CD14-positive monocyte (primary cell): ENCODE measurements at regions not wholly inside any gene's neighbourhood (a gene's known extent, or its start where the extent isn't known, plus 50 kb on each side); places are given as distances from the start of the nearest gene placed in this dataset.

Experiments
- DNase-seq, 3 donors: peaks; one replicate each; pipeline ENCODE4 v3.0.0-alpha.2; 2011 to 2022
- H2AFZ ChIP-seq: 2 replicates; pipeline ENCODE4 v1.6.0; 2012; ENCODE audit warnings: mild to moderate bottlenecking, low read depth, low read length, inconsistent platforms; ENCODE audit not compliant: insufficient read depth, poor library complexity, severe bottlenecking
- H3K27ac ChIP-seq, 2 donors: 1 replicate in 1 of 2; 2 replicates in 1 of 2; pipeline ENCODE4 v1.5.1; 2012 to 2013; ENCODE audit warnings: low read length in 2 of 2, control low read depth in 1 of 2, inconsistent platforms in 1 of 2, low read depth in 1 of 2, mild to moderate bottlenecking in 1 of 2
- H3K27me3 ChIP-seq, 2 donors: one replicate each; pipeline versions ENCODE4 v1.6.0 to v1.6.1; 2011 to 2013; ENCODE audit warnings: low read length in 2 of 2; ENCODE audit not compliant: control insufficient read depth in 2 of 2, insufficient read depth in 2 of 2
- H3K36me3 ChIP-seq, 2 donors: replicated peaks in 1 of 2; 1 replicate in 1 of 2; 2 replicates in 1 of 2; pipeline versions ENCODE4 v1.5.1 to v1.6.1; 2012 to 2013; ENCODE audit warnings: low read length in 2 of 2, control low read depth in 1 of 2, inconsistent platforms in 1 of 2, mild to moderate bottlenecking in 1 of 2; ENCODE audit not compliant: insufficient read depth in 2 of 2, control insufficient read depth in 1 of 2
- H3K4me1 ChIP-seq, 2 donors: 1 replicate in 1 of 2; 2 replicates in 1 of 2; pipeline versions ENCODE4 v1.5.1 to v1.6.1; 2012 to 2013; ENCODE audit warnings: low read length in 2 of 2, control low read depth in 1 of 2, inconsistent platforms in 1 of 2, mild to moderate bottlenecking in 1 of 2, moderate library complexity in 1 of 2; ENCODE audit not compliant: insufficient read depth in 2 of 2, control insufficient read depth in 1 of 2
- H3K4me2 ChIP-seq: replicated peaks from 2 replicates; pipeline ENCODE3; 2012; ENCODE audit warnings: low read length, moderate library complexity, mild to moderate bottlenecking; ENCODE audit not compliant: poor library complexity, severe bottlenecking; ENCODE audit errors: extremely low read depth
- H3K4me3 ChIP-seq, 3 experiments: fragments of 200-600 bp in 1 of 3; sonication (generic) in 1 of 3; replicated peaks in 1 of 3; 1 replicate in 2 of 3; 2 replicates in 1 of 3; pipeline ENCODE4 v1.5.1; 2011 to 2013; ENCODE audit warnings: low read length in 3 of 3, mild to moderate bottlenecking in 3 of 3, control low read depth in 2 of 3, low read depth in 2 of 3, inconsistent platforms in 1 of 3, moderate library complexity in 1 of 3
- H3K79me2 ChIP-seq: 2 replicates; pipeline ENCODE4 v1.6.0; 2012; ENCODE audit warnings: mild to moderate bottlenecking, control low read depth, inconsistent platforms, low read length, moderate library complexity; ENCODE audit not compliant: insufficient read depth
- H3K9ac ChIP-seq: 2 replicates; pipeline ENCODE4 v1.6.0; 2017; ENCODE audit warnings: low read length, mild to moderate bottlenecking; ENCODE audit not compliant: insufficient read depth, poor library complexity, severe bottlenecking
- H3K9me3 ChIP-seq, 2 donors: replicated peaks in 1 of 2; 1 replicate in 1 of 2; 2 replicates in 1 of 2; pipeline versions ENCODE4 v1.5.1 to v1.6.1; 2012 to 2013; ENCODE audit warnings: low read length in 2 of 2, control low read depth in 1 of 2; ENCODE audit not compliant: control insufficient read depth in 1 of 2, insufficient read depth in 1 of 2
- H4K20me1 ChIP-seq: 2 replicates; pipeline ENCODE4 v1.6.0; 2012; ENCODE audit warnings: mild to moderate bottlenecking, low read length, control low read depth, moderate library complexity; ENCODE audit not compliant: insufficient read depth
- H3K27ac Mint-ChIP-seq, 7 donors: one replicate each; pipeline ENCODE4 v1.8.0; 2020; ENCODE audit warnings: mild to moderate bottlenecking in 7 of 7, mixed read lengths in 7 of 7, moderate library complexity in 6 of 7, inconsistent platforms in 2 of 7
- H3K27me3 Mint-ChIP-seq, 3 donors: one replicate each; pipeline ENCODE4 v1.8.0; 2021 to 2022; ENCODE audit warnings: low read depth in 3 of 3, mild to moderate bottlenecking in 3 of 3, mixed read lengths in 3 of 3, moderate library complexity in 3 of 3, inconsistent platforms in 1 of 3
- H3K36me3 Mint-ChIP-seq, 2 donors: one replicate each; pipeline ENCODE4 v1.8.0; 2020; ENCODE audit warnings: mixed read lengths in 2 of 2, inconsistent platforms in 1 of 2, mild to moderate bottlenecking in 1 of 2
- H3K4me1 Mint-ChIP-seq: one replicate; pipeline ENCODE4 v1.8.0; 2020; ENCODE audit warnings: mild to moderate bottlenecking, mixed read lengths
- H3K4me3 Mint-ChIP-seq, 2 donors: one replicate each; pipeline ENCODE4 v1.8.0; 2020; ENCODE audit warnings: mild to moderate bottlenecking in 2 of 2, mixed read lengths in 2 of 2, moderate library complexity in 1 of 2
- H3K9me3 Mint-ChIP-seq, 7 donors: one replicate each; pipeline ENCODE4 v1.8.0; 2020 to 2022; ENCODE audit warnings: mixed read lengths in 7 of 7, mild to moderate bottlenecking in 6 of 7, moderate library complexity in 6 of 7, inconsistent platforms in 2 of 7
- WGBS: methylation state at CpG from one replicate; pipeline ENCODE4 v1.1.5; 2013; ENCODE audit warnings: missing lambda C conversion rate; ENCODE audit not compliant: insufficient coverage; 5-methylcytosine and 5-hydroxymethylcytosine counted together
- intact Hi-C, 2 donors: fragments of 100-400 bp; cut with micrococcal nuclease; formaldehyde crosslinking; loops; one replicate each; pipeline versions ENCODE4 v1.15.0 to v1.15.1; 2023
- TF ChIP-seq, protein P1 (sequence below): fragments of 200-600 bp; IDR thresholded peaks from one replicate; pipeline ENCODE4 v1.8.0; 2022; ENCODE audit warnings: antibody characterized with exemption, mild to moderate bottlenecking

DNA sequence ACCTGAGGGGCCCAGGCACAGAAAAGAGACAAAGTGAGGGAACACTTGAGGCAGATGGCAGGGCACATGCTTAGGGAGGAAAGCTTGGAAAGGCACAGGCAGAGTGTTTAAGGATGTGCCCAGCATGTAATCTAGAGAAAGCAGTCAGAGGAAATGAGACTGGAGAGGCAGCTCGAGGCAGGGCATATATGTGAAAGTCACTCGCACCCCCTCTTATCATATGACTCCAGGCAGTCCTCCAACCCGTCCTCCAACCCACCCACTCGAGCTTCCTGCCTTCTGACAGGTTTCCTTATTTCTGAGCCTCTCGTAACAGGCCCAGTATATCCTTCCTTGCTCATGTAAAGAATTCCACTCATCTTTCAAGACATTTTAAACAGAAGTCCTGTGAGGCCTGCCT lies 294.0 kb downstream of the SOX2 start:
- Mint-ChIP-seq H3K4me3 (no peak overlapping the region), H3K36me3 (no peaks in the 10 kb centered on the region), H3K27ac (no peak overlapping the region), H3K4me1 (no peaks in the 10 kb centered on the region), H3K27me3 (no peaks in the 10 kb centered on the region), H3K9me3 (peaks cover 0 to 6% (median 3%) of the 10 kb centered on the region in 7 donors)
- TF ChIP-seq, protein P1, sequence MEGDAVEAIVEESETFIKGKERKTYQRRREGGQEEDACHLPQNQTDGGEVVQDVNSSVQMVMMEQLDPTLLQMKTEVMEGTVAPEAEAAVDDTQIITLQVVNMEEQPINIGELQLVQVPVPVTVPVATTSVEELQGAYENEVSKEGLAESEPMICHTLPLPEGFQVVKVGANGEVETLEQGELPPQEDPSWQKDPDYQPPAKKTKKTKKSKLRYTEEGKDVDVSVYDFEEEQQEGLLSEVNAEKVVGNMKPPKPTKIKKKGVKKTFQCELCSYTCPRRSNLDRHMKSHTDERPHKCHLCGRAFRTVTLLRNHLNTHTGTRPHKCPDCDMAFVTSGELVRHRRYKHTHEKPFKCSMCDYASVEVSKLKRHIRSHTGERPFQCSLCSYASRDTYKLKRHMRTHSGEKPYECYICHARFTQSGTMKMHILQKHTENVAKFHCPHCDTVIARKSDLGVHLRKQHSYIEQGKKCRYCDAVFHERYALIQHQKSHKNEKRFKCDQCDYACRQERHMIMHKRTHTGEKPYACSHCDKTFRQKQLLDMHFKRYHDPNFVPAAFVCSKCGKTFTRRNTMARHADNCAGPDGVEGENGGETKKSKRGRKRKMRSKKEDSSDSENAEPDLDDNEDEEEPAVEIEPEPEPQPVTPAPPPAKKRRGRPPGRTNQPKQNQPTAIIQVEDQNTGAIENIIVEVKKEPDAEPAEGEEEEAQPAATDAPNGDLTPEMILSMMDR: no peak
- H2AFZ ChIP-seq: no peak overlapping the region
- peaks cover 0 to 5% of the 10 kb centered on the region in 2 donors for H3K9me3 ChIP-seq
- no peak overlapping the region for H3K27ac ChIP-seq
- no peaks in the 10 kb centered on the region for H3K4me1 ChIP-seq
- H3K9ac ChIP-seq: no peak overlapping the region
- no peaks in the 10 kb centered on the region for H4K20me1 ChIP-seq
- no peaks in the 10 kb centered on the region for H3K79me2 ChIP-seq
- intact Hi-C loops: no loop called here
- no peak overlapping the region for H3K4me3 ChIP-seq
- H3K36me3 ChIP-seq: no peaks in the 10 kb centered on the region
- no peak overlapping the region for H3K4me2 ChIP-seq
- DNase-seq: no peak
- 4% methylated on average over 5 of the region's 5 CpGs for WGBS
- H3K27me3 ChIP-seq: no peaks in the 10 kb centered on the region

DNA sequence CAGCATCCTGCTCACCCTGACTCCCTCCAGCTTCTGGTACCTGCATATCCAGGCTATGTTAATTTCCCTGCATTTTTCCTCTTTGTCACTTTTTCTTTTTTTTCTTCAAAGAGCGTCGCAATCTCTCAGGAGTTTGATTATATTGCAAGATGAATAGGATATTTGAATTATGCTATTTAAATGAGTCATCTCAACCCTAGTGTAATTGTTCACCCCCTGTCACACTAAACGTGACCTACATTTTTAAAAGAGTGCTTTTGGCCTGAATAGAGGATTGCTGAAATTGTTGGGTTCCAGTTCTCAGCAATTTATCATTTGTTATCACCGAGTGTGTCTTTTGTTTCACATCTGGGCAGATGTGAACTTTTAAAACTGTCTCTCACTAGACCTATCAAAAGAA lies 294.7 kb downstream of the SOX2 start:
- H3K36me3 Mint-ChIP-seq: no peaks in the 10 kb centered on the region
- Histone ChIP-seq H3K27ac (no peak overlapping the region), H2AFZ (no peak overlapping the region), H3K4me1 (no peaks in the 10 kb centered on the region), H3K79me2 (no peaks in the 10 kb centered on the region), H3K36me3 (no peaks in the 10 kb centered on the region), H3K4me2 (no peak overlapping the region), H3K9ac (no peak overlapping the region), H3K27me3 (no peaks in the 10 kb centered on the region), H4K20me1 (no peaks in the 10 kb centered on the region), H3K9me3 (peaks cover 0 to 5% of the 10 kb centered on the region in 2 donors), H3K4me3 (no peak overlapping the region)
- intact Hi-C loops: no loop called here
- no peak for DNase-seq
- no peak overlapping the region for H3K4me3 Mint-ChIP-seq
- TF ChIP-seq, protein P1: no peak
- H3K27me3 Mint-ChIP-seq: no peaks in the 10 kb centered on the region
- H3K9me3 Mint-ChIP-seq: peaks cover 0 to 6% (median 3%) of the 10 kb centered on the region in 7 donors
- no CpG with 5 or more reads among the region's 4 CpGs for WGBS
- no peak overlapping the region for H3K27ac Mint-ChIP-seq
- H3K4me1 Mint-ChIP-seq: no peaks in the 10 kb centered on the region
